ENCODE measurements at regions not wholly inside any gene's neighbourhood (a gene's known extent, or its start where the extent isn't known, plus 50 kb on each side); places are given as distances from the start of the nearest gene placed in this dataset.

- no peak for TF ChIP-seq CTCF (IDR thresholded peaks at IDR 0.05; ENCODE audit: extremely low read depth, missing control alignments)
- DNase-seq (ENCODE audit: low spot score), result no peak
Observed at GRCh38 chr14:101355284-101355683, 206.0 kb upstream of the DIO3 start.

- no peak for TF ChIP-seq CTCF (IDR thresholded peaks at IDR 0.05; ENCODE audit: extremely low read depth, missing control alignments)
- no peak for DNase-seq (ENCODE audit: low spot score)
Observed at GRCh38 chr14:101357038-101357437, 204.3 kb upstream of the DIO3 start.

GRCh38 chr14:101357559-101358319 is 203.6 kb upstream of the DIO3 start:
- TF ChIP-seq CTCF (IDR thresholded peaks at IDR 0.05; ENCODE audit: extremely low read depth, missing control alignments), result no peak
- no peak for DNase-seq (ENCODE audit: low spot score)

- no peak for DNase-seq (ENCODE audit: low spot score)
- no peak for TF ChIP-seq CTCF (IDR thresholded peaks at IDR 0.05; ENCODE audit: extremely low read depth, missing control alignments)
Observed at GRCh38 chr14:101358320-101359125, 202.8 kb upstream of the DIO3 start.

GRCh38 chr14:101359221-101360053 is 201.9 kb upstream of the DIO3 start:
- no peak for DNase-seq (ENCODE audit: low spot score)
- no peak for TF ChIP-seq CTCF (IDR thresholded peaks at IDR 0.05; ENCODE audit: extremely low read depth, missing control alignments)

- DNase-seq (ENCODE audit: low spot score), result no peak
- no peak for TF ChIP-seq CTCF (IDR thresholded peaks at IDR 0.05; ENCODE audit: extremely low read depth, missing control alignments)
Observed at GRCh38 chr14:101360054-101360911, 201.0 kb upstream of the DIO3 start.

All from GM20000 (cell line).